HG03565 (cell line): ENCODE measurements at regions not wholly inside any gene's neighbourhood (a gene's known extent, or its start where the extent isn't known, plus 50 kb on each side); places are given as distances from the start of the nearest gene placed in this dataset.
"Not testable (repeated sequence)": the region's sequence is repeated elsewhere in the genome, so short reads cannot be mapped to it uniquely, and the experiment has no call there.

ENCODE experiments used
- ATAC-seq: cut with Tn5 transposase; IDR thresholded peaks from one replicate; pipeline ENCODE4 v1.9.1; 2021; ENCODE audit warnings: mild to moderate bottlenecking, moderate library complexity; ENCODE audit not compliant: unreplicated experiment

DNA sequence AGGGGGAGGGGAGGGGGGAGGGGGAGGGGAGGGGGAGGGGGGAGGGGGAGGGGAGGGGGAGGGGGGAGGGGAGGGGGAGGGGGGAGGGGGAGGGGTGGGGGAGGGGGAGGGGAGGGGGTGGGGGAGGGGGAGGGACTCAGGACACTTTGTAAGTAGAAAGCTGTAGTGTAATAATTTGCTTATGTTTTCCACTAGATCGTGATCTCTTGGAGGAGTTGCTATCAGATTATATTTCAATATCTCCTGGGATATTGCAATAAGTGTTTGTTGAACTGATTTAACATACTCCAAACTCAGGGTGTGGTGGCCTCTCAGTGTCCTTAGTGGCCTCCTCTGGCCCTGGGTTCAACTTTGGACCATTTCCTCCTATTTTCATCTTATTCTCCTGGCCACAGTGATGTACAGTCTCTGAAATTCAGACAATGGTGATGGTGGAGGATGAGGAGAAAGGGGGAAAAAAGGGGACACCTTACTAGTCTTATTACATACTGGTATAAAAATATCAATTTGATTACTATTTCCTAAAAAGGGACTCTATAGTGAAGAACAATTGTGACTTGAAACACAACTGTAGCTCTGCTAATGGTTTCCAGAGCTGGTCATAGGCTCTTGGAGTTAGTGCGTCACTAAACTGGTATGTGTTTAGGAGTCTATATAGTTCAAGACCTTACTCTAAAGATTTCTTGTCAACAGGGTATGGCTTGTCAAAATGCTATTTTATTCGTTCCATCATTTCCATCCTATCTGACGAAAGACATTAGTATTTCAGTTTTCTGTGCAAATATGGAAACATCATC is 89.6 kb downstream of the DDX1 start:
- no peak for ATAC-seq

GRCh38 chr2:15682354-15682753 is 90.7 kb downstream of the DDX1 start:
- ATAC-seq, result no peak

DNA sequence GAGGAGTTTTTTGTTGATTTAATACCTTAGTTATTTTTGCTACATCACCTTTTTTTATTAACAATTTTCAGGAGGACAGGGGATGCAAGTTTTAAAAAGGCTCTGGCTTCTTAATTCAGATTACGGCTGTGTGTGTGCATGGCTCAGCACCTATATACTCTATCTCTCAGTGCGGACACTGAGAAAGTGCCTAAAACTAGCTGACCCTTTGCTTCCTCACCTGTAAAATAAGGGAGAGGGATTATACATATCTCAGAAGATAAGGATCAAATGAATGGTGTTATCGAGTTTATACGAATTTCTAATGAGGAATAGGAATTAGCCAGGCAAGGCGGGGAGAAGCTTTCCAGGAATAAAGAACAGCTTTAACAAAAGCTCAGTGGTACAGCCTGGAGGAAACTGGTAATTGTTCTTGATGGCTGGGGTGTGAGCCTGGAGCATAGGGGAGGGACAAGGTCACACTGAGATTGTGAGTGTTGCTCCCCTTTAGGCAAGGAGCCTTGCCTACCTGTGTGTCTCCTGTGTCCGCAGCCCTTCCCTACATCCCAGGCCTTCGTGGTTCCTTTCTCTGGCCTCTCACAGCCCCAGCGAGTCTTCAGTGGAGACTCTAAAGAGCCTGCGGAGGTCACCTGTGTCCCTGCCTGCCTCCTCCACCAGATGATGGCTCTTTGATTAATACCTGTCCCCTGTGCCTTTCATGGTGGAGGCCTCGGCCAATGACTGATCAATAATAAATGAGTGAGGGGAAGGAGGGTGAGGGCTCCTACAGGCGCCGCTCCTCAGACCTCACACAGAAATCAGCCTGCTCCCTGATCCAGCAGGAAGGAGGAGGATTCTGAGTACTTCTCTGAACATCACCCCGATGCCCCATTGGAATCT is 92.7 kb downstream of the DDX1 start:
- ATAC-seq, result no peak

- no peak for ATAC-seq
Observed at GRCh38 chr2:15685143-15685542, 93.5 kb downstream of the DDX1 start.

- ATAC-seq, result no peak
Observed at GRCh38 chr2:15686643-15687042, 95.0 kb downstream of the DDX1 start.

- ATAC-seq, result no peak
Observed at GRCh38 chr2:15687243-15687642, 95.6 kb downstream of the DDX1 start.

DNA sequence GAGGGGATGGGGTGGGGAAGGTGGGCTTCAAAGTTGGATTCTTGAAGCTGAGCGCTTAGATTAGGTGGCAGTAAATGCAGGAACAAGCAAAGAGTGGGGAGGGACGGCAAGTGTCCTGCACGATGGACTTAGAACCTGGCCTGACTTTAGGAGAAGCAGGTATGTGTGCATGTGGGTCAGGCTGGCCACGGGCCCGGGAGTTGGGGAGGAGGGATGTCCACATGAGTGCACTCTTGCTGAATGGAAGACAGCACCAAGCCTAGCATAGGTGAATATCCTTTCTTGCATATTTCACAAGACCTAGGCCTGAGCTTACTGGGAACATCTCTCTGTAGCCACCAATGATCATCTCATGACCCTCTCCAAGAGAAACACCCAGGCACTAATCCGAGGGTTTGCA is 96.1 kb downstream of the DDX1 start:
- ATAC-seq, result no peak

- no peak for ATAC-seq
Observed at GRCh38 chr2:15688924-15689568, 97.4 kb downstream of the DDX1 start.

- ATAC-seq, result no peak
Observed at GRCh38 chr2:15689654-15690053, 98.0 kb downstream of the DDX1 start.

GRCh38 chr2:15691586-15692310 is 100.1 kb downstream of the DDX1 start:
- ATAC-seq, result no peak

DNA sequence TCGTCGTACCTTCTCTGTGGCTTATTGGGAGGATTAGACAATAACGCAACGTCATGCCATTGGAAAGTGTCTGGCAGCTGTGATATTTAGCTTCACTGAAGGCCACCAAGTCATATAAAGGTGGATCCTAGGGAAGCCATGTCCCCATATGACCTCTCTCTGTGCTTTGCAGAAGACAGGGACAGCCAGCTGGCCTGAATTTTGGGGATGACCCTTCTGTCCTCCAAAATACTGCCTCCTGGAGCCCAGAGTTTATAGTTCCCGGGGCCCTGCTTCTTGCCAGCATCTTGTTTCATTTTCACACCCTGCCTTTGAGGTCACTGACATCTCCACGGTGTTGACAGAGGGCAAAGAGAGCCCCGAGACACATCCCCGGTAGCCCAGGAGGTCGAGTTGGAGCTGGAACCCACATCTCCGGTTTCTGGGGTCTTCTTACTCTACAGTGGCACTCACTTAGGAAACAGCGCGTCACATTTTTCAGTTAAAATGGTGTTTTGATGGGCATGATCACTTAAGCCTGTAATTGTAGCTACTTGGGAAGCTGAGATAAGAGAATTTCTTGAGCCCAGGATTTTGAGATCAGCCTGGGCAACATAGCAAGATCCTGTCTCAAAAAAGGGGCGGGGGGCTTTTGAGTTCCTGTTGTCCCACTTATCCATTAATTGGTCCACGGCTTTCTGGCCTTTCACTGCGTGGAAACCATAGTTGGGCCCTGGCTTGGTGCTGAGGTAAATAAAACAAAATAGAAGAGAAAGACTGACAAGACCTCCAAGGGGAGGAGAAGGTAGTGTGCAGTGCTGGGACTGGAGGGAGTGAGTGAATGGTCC is 101.1 kb downstream of the DDX1 start:
- ATAC-seq, result no peak

DNA sequence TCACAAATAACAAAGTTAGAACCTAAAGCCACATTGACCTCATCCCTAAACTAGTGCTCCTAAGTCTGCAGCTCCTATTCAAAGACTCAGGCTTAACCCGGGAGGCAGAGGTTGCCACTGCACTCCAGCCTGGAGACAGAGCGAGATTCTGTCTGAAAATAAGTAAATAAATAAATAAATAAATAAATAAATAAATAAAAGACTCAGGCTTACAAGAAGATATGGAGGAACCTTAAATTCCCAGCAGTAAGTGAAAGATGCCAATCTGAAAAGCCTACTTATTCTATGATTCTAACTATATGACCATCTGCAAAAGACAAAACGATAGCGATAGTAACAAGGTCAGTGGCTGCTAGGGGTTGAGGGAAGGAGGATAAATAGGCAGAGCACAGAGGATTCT is 101.7 kb downstream of the DDX1 start:
- no peak for ATAC-seq

- no peak for ATAC-seq
Observed at GRCh38 chr2:15693926-15694588, 102.4 kb downstream of the DDX1 start.

DNA sequence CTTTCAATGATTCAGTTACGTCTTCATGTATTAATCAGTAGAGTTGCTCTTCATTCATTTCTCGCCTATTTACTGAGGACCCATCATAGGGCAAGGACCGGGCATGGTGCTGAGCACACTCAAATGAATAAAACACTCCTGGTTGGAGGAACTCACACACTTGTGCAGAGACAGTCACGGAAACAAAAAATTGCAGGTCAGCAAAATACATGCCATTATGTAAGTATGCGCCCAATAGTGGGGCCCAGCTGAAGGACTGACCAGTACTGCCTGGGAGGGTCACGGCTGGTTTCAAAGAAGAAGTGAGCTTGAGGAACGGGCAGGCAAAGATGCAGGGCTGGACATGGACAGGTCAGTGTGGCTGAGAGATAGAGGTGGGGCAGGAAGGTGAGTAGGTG is 102.9 kb downstream of the DDX1 start:
- no peak for ATAC-seq

- ATAC-seq, result no peak
Observed at GRCh38 chr2:15695582-15696330, 104.1 kb downstream of the DDX1 start.

DNA sequence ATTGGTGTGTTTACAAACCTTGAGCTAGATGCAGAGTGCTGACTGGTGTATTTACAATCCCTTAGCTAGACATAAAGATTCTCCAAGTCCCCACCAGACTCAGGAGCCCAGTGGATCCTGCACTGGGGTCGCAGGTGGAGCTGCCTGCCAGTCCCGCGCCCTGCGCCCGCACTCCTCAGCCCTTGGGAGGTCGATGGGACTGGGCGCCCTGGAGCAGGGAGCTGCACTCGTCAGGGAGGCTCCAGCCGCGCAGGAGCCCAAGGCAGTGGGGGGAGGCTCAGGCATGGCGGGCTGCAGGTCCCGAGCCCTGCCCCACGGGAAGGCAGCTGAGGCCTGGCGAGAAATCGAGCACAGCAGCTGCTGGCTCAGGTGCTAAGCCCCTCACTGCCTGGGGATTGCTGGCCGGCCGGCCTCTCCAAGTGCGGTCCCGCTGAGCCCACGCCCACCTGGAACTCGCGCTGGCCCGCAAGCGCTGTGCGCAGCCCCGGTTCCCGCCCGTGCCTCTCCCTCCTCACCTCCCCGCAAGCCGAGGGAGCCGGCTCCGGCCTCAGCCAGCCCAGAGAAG is 105.0 kb downstream of the DDX1 start:
- not testable (repeated sequence) for ATAC-seq

- ATAC-seq, result no peak
Observed at GRCh38 chr2:15700131-15700530, 108.5 kb downstream of the DDX1 start.

DNA sequence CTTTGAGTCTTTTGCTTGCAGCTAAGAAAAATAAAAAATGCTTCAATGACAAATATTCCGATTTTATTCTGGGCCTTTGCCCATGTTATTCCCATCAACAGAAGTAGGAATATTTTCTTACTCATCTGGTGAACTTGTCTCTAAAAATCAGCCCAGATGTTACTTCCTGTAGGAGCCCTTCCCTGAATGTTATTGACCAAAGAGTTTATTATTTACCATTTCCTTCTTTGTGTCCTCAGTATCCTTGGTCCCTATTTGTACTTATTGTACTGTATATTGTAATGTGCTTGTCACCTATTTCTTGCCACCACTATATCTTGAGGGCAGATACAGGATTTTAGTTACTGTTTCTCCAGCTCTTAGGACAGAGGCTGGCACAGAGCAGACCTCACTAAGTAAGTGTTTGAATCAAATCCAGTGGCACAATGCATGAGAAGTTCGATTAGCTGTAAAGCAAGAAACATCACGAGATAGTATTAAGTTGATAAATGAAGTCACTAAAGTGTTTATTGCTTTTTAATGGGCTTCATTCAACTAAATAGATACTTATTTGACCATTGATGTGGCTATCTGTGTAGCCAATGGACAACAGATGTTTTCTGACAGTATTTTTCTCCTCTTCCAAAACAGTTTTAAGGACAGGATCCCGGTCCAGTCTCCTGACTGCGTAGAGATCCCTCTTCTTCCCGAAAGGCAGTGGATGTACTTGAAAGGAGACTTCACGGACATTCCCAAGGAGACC is 109.1 kb downstream of the DDX1 start:
- ATAC-seq, result no peak
